Kidney epithelial cell (primary cell): ENCODE measurements at regions not wholly inside any gene's neighbourhood (a gene's known extent, or its start where the extent isn't known, plus 50 kb on each side); places are given as distances from the start of the nearest gene placed in this dataset.

Experiments used
- DNase-seq: peaks from one replicate; pipeline ENCODE4 v3.0.0-alpha.2; 2010; ENCODE audit warnings: low read depth
- H3K27me3 ChIP-seq: 2 replicates; pipeline ENCODE4 v1.6.0; 2011; ENCODE audit warnings: low read length; ENCODE audit not compliant: control insufficient read depth, insufficient read depth
- H3K36me3 ChIP-seq: 2 replicates; pipeline ENCODE4 v1.5.1; 2011; ENCODE audit warnings: low read length; ENCODE audit not compliant: control insufficient read depth, insufficient read depth
- H3K4me3 ChIP-seq: 2 replicates; pipeline ENCODE4 v1.5.1; 2011; ENCODE audit warnings: low read depth, mild to moderate bottlenecking, control low read depth, low read length
- TF ChIP-seq, protein P1 (sequence below): IDR thresholded peaks from 2 replicates; pipeline ENCODE4 v1.5.1; 2011; ENCODE audit warnings: mild to moderate bottlenecking, moderate library complexity, low read length, control low read depth, inconsistent platforms; ENCODE audit not compliant: insufficient read depth, poor library complexity, severe bottlenecking

DNA sequence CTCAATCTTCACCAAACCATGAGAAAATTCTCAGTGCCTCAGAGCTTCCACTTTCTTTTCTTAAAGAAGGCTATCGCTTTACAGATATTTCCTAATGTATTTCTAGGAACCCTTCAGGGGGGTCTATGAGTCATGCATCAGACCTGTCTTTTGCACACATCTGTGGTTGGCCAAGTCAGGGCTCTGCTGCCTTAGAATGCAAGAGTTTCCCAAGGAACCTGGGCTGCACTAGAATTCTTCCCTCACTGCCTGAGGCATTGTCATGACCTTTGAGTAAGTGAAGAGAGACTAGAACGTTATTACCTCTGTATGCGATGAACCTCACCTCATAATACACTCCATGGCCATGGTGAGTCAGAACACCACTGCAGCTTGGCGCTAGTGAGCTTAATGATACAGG, 365.0 kb upstream of the ID4 start:
- peak; percentile 97 for DNase-seq
- no peaks in the 10 kb centered on the region for H3K27me3 ChIP-seq
- no peak overlapping the region for H3K4me3 ChIP-seq
- TF ChIP-seq, protein P1, sequence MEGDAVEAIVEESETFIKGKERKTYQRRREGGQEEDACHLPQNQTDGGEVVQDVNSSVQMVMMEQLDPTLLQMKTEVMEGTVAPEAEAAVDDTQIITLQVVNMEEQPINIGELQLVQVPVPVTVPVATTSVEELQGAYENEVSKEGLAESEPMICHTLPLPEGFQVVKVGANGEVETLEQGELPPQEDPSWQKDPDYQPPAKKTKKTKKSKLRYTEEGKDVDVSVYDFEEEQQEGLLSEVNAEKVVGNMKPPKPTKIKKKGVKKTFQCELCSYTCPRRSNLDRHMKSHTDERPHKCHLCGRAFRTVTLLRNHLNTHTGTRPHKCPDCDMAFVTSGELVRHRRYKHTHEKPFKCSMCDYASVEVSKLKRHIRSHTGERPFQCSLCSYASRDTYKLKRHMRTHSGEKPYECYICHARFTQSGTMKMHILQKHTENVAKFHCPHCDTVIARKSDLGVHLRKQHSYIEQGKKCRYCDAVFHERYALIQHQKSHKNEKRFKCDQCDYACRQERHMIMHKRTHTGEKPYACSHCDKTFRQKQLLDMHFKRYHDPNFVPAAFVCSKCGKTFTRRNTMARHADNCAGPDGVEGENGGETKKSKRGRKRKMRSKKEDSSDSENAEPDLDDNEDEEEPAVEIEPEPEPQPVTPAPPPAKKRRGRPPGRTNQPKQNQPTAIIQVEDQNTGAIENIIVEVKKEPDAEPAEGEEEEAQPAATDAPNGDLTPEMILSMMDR: no peak
- H3K36me3 ChIP-seq: no peaks in the 10 kb centered on the region

DNA sequence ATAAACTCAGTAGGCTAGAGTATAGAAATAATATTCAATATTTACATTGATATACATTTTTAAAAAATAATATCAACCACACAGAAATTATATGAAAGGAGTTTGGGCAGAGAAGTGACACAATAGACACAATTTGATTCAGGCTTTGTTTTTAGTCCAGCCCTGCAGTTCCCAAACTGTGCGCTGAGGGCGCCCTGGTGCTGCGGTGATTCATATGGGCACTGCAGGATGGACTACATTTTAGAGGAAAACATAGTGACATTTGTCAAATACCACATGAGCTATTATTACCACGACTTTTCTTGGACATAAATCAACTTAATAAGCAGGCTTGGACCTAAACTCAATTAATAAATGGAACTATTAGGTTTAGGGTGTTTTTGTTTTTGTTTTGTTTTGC, 364.3 kb upstream of the ID4 start:
- DNase-seq: no peak
- H3K36me3 ChIP-seq: no peaks in the 10 kb centered on the region
- TF ChIP-seq, protein P1: peak; percentile 33
- H3K27me3 ChIP-seq: no peaks in the 10 kb centered on the region
- no peak overlapping the region for H3K4me3 ChIP-seq

DNA sequence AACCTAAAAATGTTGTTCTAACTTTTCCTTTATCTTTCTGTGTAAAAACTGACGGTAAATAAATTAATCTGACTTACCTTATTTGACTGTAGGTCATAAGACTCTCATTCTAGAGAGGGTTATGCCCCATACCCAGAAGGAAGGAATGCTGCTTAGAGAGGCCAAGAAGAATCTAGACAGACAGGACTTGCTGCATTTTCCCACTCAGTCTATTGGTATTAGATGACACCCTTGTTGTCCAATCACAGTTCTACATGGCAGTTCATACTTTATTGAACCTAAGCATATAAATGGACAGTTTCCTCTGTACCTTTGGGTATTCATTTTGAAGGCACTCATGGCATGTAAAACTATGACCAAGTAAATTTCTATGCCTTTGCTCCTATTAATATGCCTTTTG, 359.6 kb upstream of the ID4 start:
- Histone ChIP-seq H3K36me3 (no peaks in the 10 kb centered on the region), H3K4me3 (no peak overlapping the region), H3K27me3 (no peaks in the 10 kb centered on the region)
- TF ChIP-seq, protein P1: no peak
- no peak for DNase-seq

DNA sequence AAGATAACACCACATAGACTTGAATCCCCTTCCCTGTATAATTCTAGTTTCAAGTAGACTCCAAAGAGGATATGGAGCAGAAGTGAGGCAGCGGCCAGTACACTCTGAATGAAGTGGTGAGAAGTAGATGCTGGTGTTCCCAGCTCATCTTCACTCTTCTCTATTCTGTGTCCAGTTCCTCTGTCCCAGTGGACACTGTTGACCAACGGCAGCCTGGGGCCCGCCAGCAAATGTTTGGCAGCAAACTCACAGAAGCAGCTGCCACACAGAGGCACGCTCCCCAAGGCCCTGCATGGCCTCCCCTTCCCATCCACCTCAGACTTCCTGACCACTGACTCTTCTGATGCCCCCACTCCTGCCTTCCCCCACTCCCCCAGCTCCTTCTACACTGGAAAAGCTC, 358.9 kb upstream of the ID4 start:
- H3K27me3 ChIP-seq: no peaks in the 10 kb centered on the region
- no peaks in the 10 kb centered on the region for H3K36me3 ChIP-seq
- TF ChIP-seq, protein P1: no peak
- DNase-seq: no peak
- no peak overlapping the region for H3K4me3 ChIP-seq

DNA sequence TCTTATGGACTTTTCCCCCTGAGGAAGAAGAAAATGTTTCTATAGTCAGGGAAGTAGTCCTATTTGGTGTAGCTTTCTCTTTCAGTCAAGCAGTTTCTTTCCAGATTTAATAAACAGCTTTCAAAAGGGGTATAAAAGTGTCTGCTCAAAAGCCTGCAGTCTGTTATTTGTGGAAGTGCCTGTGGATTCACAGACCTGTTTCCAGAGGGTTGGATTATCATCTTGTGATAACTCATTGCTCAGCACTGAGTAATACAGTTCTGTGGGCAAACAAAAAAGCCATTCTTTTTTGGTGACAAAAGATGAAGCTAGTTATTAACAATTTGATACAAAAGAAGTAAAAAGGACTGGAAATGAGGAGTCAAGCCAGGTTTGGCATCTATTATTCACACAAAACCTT, 358.2 kb upstream of the ID4 start:
- TF ChIP-seq, protein P1: no peak
- Histone ChIP-seq H3K27me3 (no peaks in the 10 kb centered on the region), H3K36me3 (no peaks in the 10 kb centered on the region), H3K4me3 (no peak overlapping the region)
- no peak for DNase-seq

DNA sequence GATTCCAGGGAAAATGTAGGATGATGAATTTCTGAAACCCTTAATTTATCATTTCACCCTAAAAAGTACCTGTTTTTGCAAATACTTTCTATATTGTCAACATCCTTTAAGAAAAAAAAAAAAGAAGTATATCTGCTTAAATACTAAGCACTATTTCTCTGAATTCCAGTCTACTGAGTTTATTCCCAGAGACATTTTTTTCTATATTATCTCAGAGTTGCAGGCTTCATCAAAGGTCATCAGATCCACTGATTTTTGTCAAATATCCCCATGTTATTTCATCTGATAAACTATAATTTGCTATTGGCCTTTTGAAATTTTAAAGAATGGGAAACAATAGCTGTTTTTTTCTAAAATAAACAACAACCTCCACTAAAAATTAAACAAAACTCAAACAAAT, 357.6 kb upstream of the ID4 start:
- no peak for DNase-seq
- H3K27me3 ChIP-seq: no peaks in the 10 kb centered on the region
- no peak overlapping the region for H3K4me3 ChIP-seq
- TF ChIP-seq, protein P1: no peak
- no peaks in the 10 kb centered on the region for H3K36me3 ChIP-seq
